ENCODE measurements at regions not wholly inside any gene's neighbourhood (a gene's known extent, or its start where the extent isn't known, plus 50 kb on each side); places are given as distances from the start of the nearest gene placed in this dataset.
"Not testable (repeated sequence)": the region's sequence is repeated elsewhere in the genome, so short reads cannot be mapped to it uniquely, and the experiment has no call there.

- no peak for TF ChIP-seq CTCF (IDR thresholded peaks at IDR 0.05; ENCODE audit: insufficient read depth, low read length)
- no peak overlapping the region for H3K4me3 ChIP-seq (ENCODE audit: low read depth, low read length)
- no peak for DNase-seq (ENCODE audit: low read depth)
Observed at GRCh38 chrX:87975365-87975764, 457.8 kb downstream of the KLHL4 start.

- not testable (repeated sequence) for H3K4me3 ChIP-seq (ENCODE audit: low read depth, low read length); DNase-seq (ENCODE audit: low read depth)
Observed at GRCh38 chrX:88007873-88008272, 490.3 kb downstream of the KLHL4 start.

GRCh38 chrX:88024022-88024421 lies 506.4 kb downstream of the KLHL4 start:
- no peak for DNase-seq (ENCODE audit: low read depth)
- no peak for TF ChIP-seq CTCF (IDR thresholded peaks at IDR 0.05; ENCODE audit: insufficient read depth, low read length)
- H3K4me3 ChIP-seq (ENCODE audit: low read depth, low read length) = no peak overlapping the region

GRCh38 chrX:88072339-88073030 lies 554.9 kb downstream of the KLHL4 start:
- TF ChIP-seq CTCF (IDR thresholded peaks at IDR 0.05; ENCODE audit: insufficient read depth, low read length) = no peak
- no peak overlapping the region for H3K4me3 ChIP-seq (ENCODE audit: low read depth, low read length)
- DNase-seq (ENCODE audit: low read depth) = no peak

GRCh38 chrX:88101968-88102367 lies 584.4 kb downstream of the KLHL4 start:
- H3K4me3 ChIP-seq (ENCODE audit: low read depth, low read length) = no peak overlapping the region
- TF ChIP-seq CTCF (IDR thresholded peaks at IDR 0.05; ENCODE audit: insufficient read depth, low read length) = no peak
- DNase-seq (ENCODE audit: low read depth) = no peak

- TF ChIP-seq CTCF (IDR thresholded peaks at IDR 0.05; ENCODE audit: insufficient read depth, low read length) = no peak
- DNase-seq (ENCODE audit: low read depth) = no peak
- no peak overlapping the region for H3K4me3 ChIP-seq (ENCODE audit: low read depth, low read length)
Observed at GRCh38 chrX:88135735-88136134, 611.3 kb upstream of the CPXCR1 start.

- no peak for DNase-seq (ENCODE audit: low read depth)
- no peak overlapping the region for H3K4me3 ChIP-seq (ENCODE audit: low read depth, low read length)
- TF ChIP-seq CTCF (IDR thresholded peaks at IDR 0.05; ENCODE audit: insufficient read depth, low read length) = no peak
Observed at GRCh38 chrX:88136328-88136727, 610.7 kb upstream of the CPXCR1 start.

All from fibroblast of the aortic adventitia (primary cell).